Neural progenitor cell (in vitro differentiated cells): ENCODE measurements at regions not wholly inside any gene's neighbourhood (a gene's known extent, or its start where the extent isn't known, plus 50 kb on each side); places are given as distances from the start of the nearest gene placed in this dataset.

ENCODE experiments used
- DNase-seq: peaks from one replicate; pipeline ENCODE4 v3.0.0-alpha.2; 2016; ENCODE audit warnings: low spot score
- H2AFZ ChIP-seq: fragments of 200-600 bp; sonication (generic); replicated peaks from 2 replicates; pipeline ENCODE4 v1.6.1; 2016; ENCODE audit warnings: antibody characterized with exemption
- H3F3A ChIP-seq: fragments of 200-600 bp; sonication (generic); 2 replicates; pipeline ENCODE4 v1.6.1; 2016; ENCODE audit warnings: antibody characterized with exemption, low read depth
- H3K27ac ChIP-seq: fragments of 200-600 bp; sonication (generic); 2 replicates; pipeline ENCODE4 v1.5.1; 2016; ENCODE audit warnings: mild to moderate bottlenecking
- H3K27me3 ChIP-seq: fragments of 200-600 bp; sonication (generic); 2 replicates; pipeline ENCODE4 v1.6.1; 2016; ENCODE audit warnings: mild to moderate bottlenecking, moderate library complexity
- H3K36me3 ChIP-seq: fragments of 200-600 bp; sonication (generic); 2 replicates; pipeline ENCODE4 v1.5.1; 2016
- H3K4me1 ChIP-seq: fragments of 200-600 bp; sonication (generic); 2 replicates; pipeline ENCODE4 v1.6.1; 2016; ENCODE audit warnings: mixed run types
- H3K4me2 ChIP-seq: fragments of 200-600 bp; sonication (generic); 2 replicates; pipeline ENCODE4 v1.6.1; 2016
- H3K4me3 ChIP-seq: fragments of 200-600 bp; sonication (generic); 2 replicates; pipeline ENCODE4 v1.5.1; 2016
- H3K79me2 ChIP-seq: fragments of 200-600 bp; sonication (generic); 2 replicates; pipeline ENCODE4 v1.6.1; 2016; ENCODE audit warnings: low read depth
- H3K9ac ChIP-seq: fragments of 200-600 bp; sonication (generic); 2 replicates; pipeline ENCODE4 v1.6.1; 2016
- H3K9me3 ChIP-seq: fragments of 200-600 bp; sonication (generic); 2 replicates; pipeline ENCODE4 v1.5.1; 2016; ENCODE audit warnings: low read depth
- H4K20me1 ChIP-seq: fragments of 200-600 bp; sonication (generic); 2 replicates; pipeline ENCODE4 v1.6.1; 2016; ENCODE audit warnings: low read depth
- H3K27ac Mint-ChIP-seq: 3 replicates; pipeline ENCODE4 v1.8.0; 2021; ENCODE audit warnings: mixed read lengths
- H3K27me3 Mint-ChIP-seq: 2 replicates; pipeline ENCODE4 v1.8.0; 2022; ENCODE audit warnings: low read depth, mild to moderate bottlenecking, inconsistent platforms, moderate library complexity, mixed read lengths; ENCODE audit not compliant: insufficient read depth
- H3K36me3 Mint-ChIP-seq: 3 replicates; pipeline ENCODE4 v1.8.0; 2021; ENCODE audit warnings: mixed read lengths
- H3K4me1 Mint-ChIP-seq: 3 replicates; pipeline ENCODE4 v1.8.0; 2021; ENCODE audit warnings: mixed read lengths
- H3K4me3 Mint-ChIP-seq: 3 replicates; pipeline ENCODE4 v1.8.0; 2021; ENCODE audit warnings: mild to moderate bottlenecking, moderate library complexity, mixed read lengths
- H3K9me3 Mint-ChIP-seq: 3 replicates; pipeline ENCODE4 v1.8.0; 2020; ENCODE audit warnings: mixed read lengths
- EZH2 ChIP-seq: fragments of 200-600 bp; sonication (generic); IDR thresholded peaks from 2 replicates; pipeline ENCODE4 v1.6.1; 2017; ENCODE audit warnings: antibody characterized with exemption, mild to moderate bottlenecking, moderate library complexity
- EZH2phosphoT487 ChIP-seq: fragments of 200-600 bp; sonication (generic); IDR thresholded peaks from 2 replicates; pipeline ENCODE4 v1.6.1; 2017; ENCODE audit warnings: antibody characterized with exemption
- TF ChIP-seq, protein P1 (sequence below): fragments of 200-600 bp; sonication (generic); IDR thresholded peaks from 2 replicates; pipeline ENCODE4 v1.5.1; 2017; ENCODE audit warnings: antibody characterized with exemption, mild to moderate bottlenecking

DNA sequence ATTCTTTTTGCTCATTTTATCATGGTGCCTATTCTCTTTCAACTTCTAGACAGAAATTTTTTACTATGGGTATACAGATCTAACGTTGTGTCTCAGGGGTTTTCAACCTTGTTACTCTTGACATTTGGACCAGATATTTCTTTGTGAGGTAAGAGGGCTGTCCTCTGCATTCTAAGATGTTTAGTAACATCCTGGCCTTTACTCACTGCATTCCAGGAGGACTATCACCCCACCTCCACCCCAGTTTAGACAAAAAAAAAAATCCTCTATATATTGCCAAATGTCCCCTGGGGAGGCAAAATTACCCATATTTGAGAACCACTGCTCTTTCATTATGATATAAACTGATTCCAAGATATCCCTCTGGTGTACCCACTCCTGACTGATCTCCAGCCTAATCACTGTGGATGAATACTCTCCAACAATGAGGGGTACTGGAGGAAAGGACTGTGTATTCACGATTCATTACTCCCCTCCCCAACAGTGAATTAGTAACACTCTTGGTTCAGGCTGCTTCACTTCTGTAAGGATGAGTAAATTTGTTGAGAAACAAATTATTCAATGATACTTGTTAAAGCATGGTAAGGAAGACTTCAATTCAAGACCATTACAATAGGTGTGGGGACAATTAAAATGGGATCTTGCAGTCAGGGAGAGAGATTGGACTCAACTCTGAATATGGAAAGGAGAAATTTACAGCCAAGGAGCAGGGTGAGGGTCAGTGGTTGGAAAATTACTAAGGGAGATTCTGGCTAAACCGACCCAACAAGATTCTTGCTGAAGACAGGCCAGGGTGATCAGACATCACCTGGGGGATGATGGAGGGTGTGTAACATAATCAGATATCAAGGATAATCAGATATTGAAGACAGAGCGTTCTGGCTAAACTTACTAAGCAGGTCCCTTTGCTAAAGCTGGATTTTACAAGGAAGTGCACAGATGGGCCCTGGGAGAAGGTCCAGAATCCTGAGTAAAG, 123.8 kb upstream of the DAZL start:
- Mint-ChIP-seq H3K4me3 (no peak overlapping the region), H3K36me3 (no peaks in the 10 kb centered on the region), H3K4me1 (peaks cover 3% of the 10 kb centered on the region), H3K27ac (no peak overlapping the region), H3K27me3 (peaks cover 2% of the 10 kb centered on the region), H3K9me3 (peaks cover 14% of the 10 kb centered on the region)
- Histone ChIP-seq H3F3A (no peaks in the 10 kb centered on the region), H3K4me2 (no peak overlapping the region), H3K4me3 (no peak overlapping the region), H2AFZ (no peak overlapping the region), H3K4me1 (peaks cover 7% of the 10 kb centered on the region), H4K20me1 (no peaks in the 10 kb centered on the region), H3K9me3 (peaks cover 8% of the 10 kb centered on the region), H3K79me2 (no peaks in the 10 kb centered on the region), H3K9ac (no peak overlapping the region), H3K36me3 (peaks cover 3% of the 10 kb centered on the region), H3K27ac (no peak overlapping the region), H3K27me3 (no peaks in the 10 kb centered on the region)
- DNase-seq: no peak
- no peak for TF ChIP-seq EZH2phosphoT487
- TF ChIP-seq, protein P1, sequence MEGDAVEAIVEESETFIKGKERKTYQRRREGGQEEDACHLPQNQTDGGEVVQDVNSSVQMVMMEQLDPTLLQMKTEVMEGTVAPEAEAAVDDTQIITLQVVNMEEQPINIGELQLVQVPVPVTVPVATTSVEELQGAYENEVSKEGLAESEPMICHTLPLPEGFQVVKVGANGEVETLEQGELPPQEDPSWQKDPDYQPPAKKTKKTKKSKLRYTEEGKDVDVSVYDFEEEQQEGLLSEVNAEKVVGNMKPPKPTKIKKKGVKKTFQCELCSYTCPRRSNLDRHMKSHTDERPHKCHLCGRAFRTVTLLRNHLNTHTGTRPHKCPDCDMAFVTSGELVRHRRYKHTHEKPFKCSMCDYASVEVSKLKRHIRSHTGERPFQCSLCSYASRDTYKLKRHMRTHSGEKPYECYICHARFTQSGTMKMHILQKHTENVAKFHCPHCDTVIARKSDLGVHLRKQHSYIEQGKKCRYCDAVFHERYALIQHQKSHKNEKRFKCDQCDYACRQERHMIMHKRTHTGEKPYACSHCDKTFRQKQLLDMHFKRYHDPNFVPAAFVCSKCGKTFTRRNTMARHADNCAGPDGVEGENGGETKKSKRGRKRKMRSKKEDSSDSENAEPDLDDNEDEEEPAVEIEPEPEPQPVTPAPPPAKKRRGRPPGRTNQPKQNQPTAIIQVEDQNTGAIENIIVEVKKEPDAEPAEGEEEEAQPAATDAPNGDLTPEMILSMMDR: no peak
- TF ChIP-seq EZH2: no peak

DNA sequence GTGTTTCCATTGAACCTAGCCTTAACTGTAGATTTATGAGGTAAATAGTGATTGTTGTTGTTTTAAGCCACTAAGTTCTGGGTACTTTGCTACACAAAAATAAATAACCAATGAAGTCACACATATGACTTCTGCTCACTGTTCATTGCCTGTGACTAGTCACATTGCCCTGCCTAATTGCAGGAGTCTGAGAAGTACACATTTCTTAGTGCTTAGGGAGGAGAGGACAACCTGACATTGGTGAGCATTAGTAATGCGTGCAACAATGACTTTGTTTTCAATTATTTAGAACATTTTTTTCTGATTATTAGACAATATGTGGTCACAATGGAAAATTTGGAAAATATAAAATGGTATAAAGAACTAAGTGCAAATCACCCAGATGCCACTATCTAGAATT, 133.2 kb upstream of the DAZL start:
- H4K20me1 ChIP-seq: no peaks in the 10 kb centered on the region
- DNase-seq: no peak
- no peak overlapping the region for H3K4me3 Mint-ChIP-seq
- no peaks in the 10 kb centered on the region for H3K4me1 ChIP-seq
- no peaks in the 10 kb centered on the region for H3K27me3 ChIP-seq
- no peak overlapping the region for H3K4me2 ChIP-seq
- no peaks in the 10 kb centered on the region for H3K36me3 Mint-ChIP-seq
- H3F3A ChIP-seq: no peaks in the 10 kb centered on the region
- H3K27ac Mint-ChIP-seq: no peak overlapping the region
- H3K4me3 ChIP-seq: no peak overlapping the region
- H3K9me3 ChIP-seq: peaks cover 6% of the 10 kb centered on the region
- H3K36me3 ChIP-seq: no peaks in the 10 kb centered on the region
- H3K27me3 Mint-ChIP-seq: peaks cover 5% of the 10 kb centered on the region
- H3K4me1 Mint-ChIP-seq: no peaks in the 10 kb centered on the region
- no peak overlapping the region for H2AFZ ChIP-seq
- peaks cover 17% of the 10 kb centered on the region for H3K9me3 Mint-ChIP-seq
- TF ChIP-seq EZH2phosphoT487 (no peak), EZH2 (no peak)
- TF ChIP-seq, protein P1: no peak
- H3K9ac ChIP-seq: no peak overlapping the region
- no peak overlapping the region for H3K27ac ChIP-seq
- no peaks in the 10 kb centered on the region for H3K79me2 ChIP-seq

- Mint-ChIP-seq H3K27me3 (peaks cover 3% of the 10 kb centered on the region), H3K9me3 (peaks cover 9% of the 10 kb centered on the region), H3K27ac (no peak overlapping the region), H3K4me1 (no peaks in the 10 kb centered on the region), H3K4me3 (no peak overlapping the region), H3K36me3 (no peaks in the 10 kb centered on the region)
- no peak for TF ChIP-seq EZH2phosphoT487
- TF ChIP-seq, protein P1: no peak
- Histone ChIP-seq H3K27me3 (no peaks in the 10 kb centered on the region), H3K36me3 (no peaks in the 10 kb centered on the region), H3K9me3 (peaks cover 6% of the 10 kb centered on the region), H3K4me3 (no peak overlapping the region), H3K4me1 (no peaks in the 10 kb centered on the region), H4K20me1 (no peaks in the 10 kb centered on the region), H3F3A (no peaks in the 10 kb centered on the region), H3K79me2 (no peaks in the 10 kb centered on the region), H3K9ac (no peak overlapping the region), H3K4me2 (no peak overlapping the region), H2AFZ (no peak overlapping the region), H3K27ac (no peak overlapping the region)
- DNase-seq: no peak
These were observed 134.4 kb upstream of the DAZL start for GRCh38 chr3:16739541-16740105.
